Stimulated activated CD8-positive, alpha-beta memory T cell treated with anti-CD3 and anti-CD28 coated beads, Interleukin-12 subunit alpha, Interleukin-12 subunit beta, amount 100 ng/mL, for 24 hours (primary cell): ENCODE measurements at regions not wholly inside any gene's neighbourhood (a gene's known extent, or its start where the extent isn't known, plus 50 kb on each side); places are given as distances from the start of the nearest gene placed in this dataset.

ENCODE experiments used
- DNase-seq: peaks from one replicate; pipeline ENCODE4 v3.0.0-alpha.2; 2020; ENCODE audit errors: extremely low read depth

GRCh38 chr13:73261739-73262216 lies 203.0 kb downstream of the KLF5 start:
- no peak for DNase-seq

GRCh38 chr13:73259061-73260017 lies 200.5 kb downstream of the KLF5 start:
- DNase-seq = no peak

GRCh38 chr13:73258406-73258805 lies 199.6 kb downstream of the KLF5 start:
- DNase-seq = no peak

GRCh38 chr13:73254827-73255226 lies 196.0 kb downstream of the KLF5 start:
- DNase-seq = no peak

- DNase-seq = no peak
Observed at GRCh38 chr13:73251626-73252265, 192.9 kb downstream of the KLF5 start.

- no peak for DNase-seq
Observed at GRCh38 chr13:73250061-73250460, 191.3 kb downstream of the KLF5 start.

- no peak for DNase-seq
Observed at GRCh38 chr13:73248711-73249580, 190.1 kb downstream of the KLF5 start.

GRCh38 chr13:73248154-73248553 lies 189.3 kb downstream of the KLF5 start:
- no peak for DNase-seq

GRCh38 chr13:73245246-73245645 lies 186.4 kb downstream of the KLF5 start:
- no peak for DNase-seq

- no peak for DNase-seq
Observed at GRCh38 chr13:73244467-73244866, 185.7 kb downstream of the KLF5 start.

GRCh38 chr13:73242515-73243015 lies 183.8 kb downstream of the KLF5 start:
- DNase-seq = no peak

GRCh38 chr13:73240193-73240592 lies 181.4 kb downstream of the KLF5 start:
- DNase-seq = no peak

- DNase-seq = no peak
Observed at GRCh38 chr13:73235385-73235784, 176.6 kb downstream of the KLF5 start.

GRCh38 chr13:73231471-73231870 lies 172.7 kb downstream of the KLF5 start:
- no peak for DNase-seq

- no peak for DNase-seq
Observed at GRCh38 chr13:73230716-73231115, 171.9 kb downstream of the KLF5 start.

- no peak for DNase-seq
Observed at GRCh38 chr13:73228546-73228945, 169.7 kb downstream of the KLF5 start.

GRCh38 chr13:73225990-73226389 lies 167.2 kb downstream of the KLF5 start:
- DNase-seq = no peak

- DNase-seq = no peak
Observed at GRCh38 chr13:73224703-73225102, 165.9 kb downstream of the KLF5 start.

GRCh38 chr13:73223372-73223781 lies 164.6 kb downstream of the KLF5 start:
- no peak for DNase-seq

GRCh38 chr13:73222627-73223305 lies 164.0 kb downstream of the KLF5 start:
- no peak for DNase-seq
